ENCODE measurements at regions not wholly inside any gene's neighbourhood (a gene's known extent, or its start where the extent isn't known, plus 50 kb on each side); places are given as distances from the start of the nearest gene placed in this dataset.

DNA sequence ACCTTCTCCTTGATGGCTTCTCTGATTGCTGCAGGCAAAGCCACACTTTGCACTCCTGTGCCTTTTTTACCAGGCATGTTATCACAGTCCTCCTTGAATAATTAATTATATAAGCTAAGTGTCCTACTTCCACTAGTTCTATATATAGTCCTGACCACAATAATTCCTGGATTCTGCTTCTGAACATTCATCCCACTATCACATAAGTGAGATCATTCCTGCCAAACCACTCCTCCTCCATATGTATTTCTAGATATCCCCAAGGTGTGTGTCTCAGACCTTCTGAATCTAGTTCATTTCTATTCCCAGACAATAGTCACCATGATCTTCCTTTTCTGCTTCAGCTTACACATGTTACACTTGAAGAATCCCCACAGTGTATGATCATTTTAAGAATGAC, 1237.5 kb upstream of the MAP3K7 start:
- H3K4me3 ChIP-seq: no peak overlapping the region
- in situ Hi-C loops (cut with MboI) (no loop called here), intact Hi-C loops (cut with micrococcal nuclease; ENCODE audit: unreplicated experiment) (no loop called here)
- H3K4me2 ChIP-seq (ENCODE audit: control insufficient read depth, insufficient read depth): no peak overlapping the region
- RAD21 ChIA-PET (ENCODE audit: unreplicated experiment): interaction anchor here (0.9 kb wide), 1 partner anchor 37 kb away, joined by 3 read pairs; no protein-coding TSS in a partner anchor
- DNase-seq (ENCODE audit: low read depth, low spot score) (no peak), FAIRE-seq (no peak), ATAC-seq (no peak)
- SMC1A ChIA-PET (ENCODE audit: uncharacterized antibody, unreplicated experiment): interaction anchor here (0.6 kb wide), 1 partner anchor 11 kb away, joined by 3 read pairs; no protein-coding TSS in a partner anchor
- no peaks in the 10 kb centered on the region for H3K27me3 ChIP-seq (replicated peaks in 1 of 2; ENCODE audit: control insufficient read depth in 2 of 2, insufficient read depth in 2 of 2, low read length in 1 of 2)
- no peaks in the 10 kb centered on the region for H4K20me1 ChIP-seq (ENCODE audit: control insufficient read depth, insufficient read depth)
- CTCF ChIA-PET: no interaction called here
- H3K4me1 ChIP-seq (ENCODE audit: control insufficient read depth, insufficient read depth, low read length): no peaks in the 10 kb centered on the region
- H3K79me2 ChIP-seq (ENCODE audit: control insufficient read depth, insufficient read depth, low read length): no peaks in the 10 kb centered on the region
- H3K9ac ChIP-seq (ENCODE audit: control insufficient read depth, insufficient read depth, low read length): no peak overlapping the region
- no TSS peak for BruUV-seq (replicated peaks)
- no peak overlapping the region for H2AFZ ChIP-seq (ENCODE audit: control insufficient read depth, low read depth, low read length)
- POLR2A ChIA-PET: no interaction called here
- H3K9me3 ChIP-seq (replicated peaks; ENCODE audit: control insufficient read depth, insufficient read depth, low read length): no peaks in the 10 kb centered on the region
- no peak for TF ChIP-seq SPI1 (IDR thresholded peaks at IDR 0.05; ENCODE audit: borderline replicate concordance, insufficient read depth, low read depth, low read length)
- TF ChIP-seq NFYB (IDR thresholded peaks at IDR 0.05; ENCODE audit: insufficient read depth, low read depth, low read length): no peak
- no peak for TF ChIP-seq RB1 (IDR thresholded peaks at IDR 0.05; ENCODE audit: borderline replicate concordance)
- TF ChIP-seq REST (IDR thresholded peaks at IDR 0.05; ENCODE audit: low read depth, low read length): no peak
- TF ChIP-seq TCF12 (IDR thresholded peaks at IDR 0.05; ENCODE audit: low read depth, low read length): no peak
- no peak overlapping the region for H3K27ac ChIP-seq (ENCODE audit: control insufficient read depth, insufficient read depth)
- H3K36me3 ChIP-seq (ENCODE audit: control insufficient read depth in 2 of 2, insufficient read depth in 2 of 2, low read length in 1 of 2): no peaks in the 10 kb centered on the region

GRCh38 chr6:91822581-91822980, 1235.7 kb upstream of the MAP3K7 start:
- RAD21 ChIA-PET (ENCODE audit: unreplicated experiment): interaction anchor here (0.7 kb wide), 1 partner anchor 958 kb away, joined by 3 read pairs; no protein-coding TSS in a partner anchor
- CTCF ChIA-PET: no interaction called here
- no peak overlapping the region for H2AFZ ChIP-seq (ENCODE audit: control insufficient read depth, low read depth, low read length)
- H3K27me3 ChIP-seq (replicated peaks in 1 of 2; ENCODE audit: control insufficient read depth in 2 of 2, insufficient read depth in 2 of 2, low read length in 1 of 2): no peaks in the 10 kb centered on the region
- POLR2A ChIA-PET: no interaction called here
- TF ChIP-seq ZNF687 (IDR thresholded peaks at IDR 0.05): no peak
- TF ChIP-seq SIN3A (IDR thresholded peaks at IDR 0.05; ENCODE audit: low read depth, low read length): no peak
- no peak for TF ChIP-seq EED (IDR thresholded peaks at IDR 0.05; ENCODE audit: low read depth)
- no peak for TF ChIP-seq BRCA1 (IDR thresholded peaks at IDR 0.05; ENCODE audit: low read depth, low read length)
- TF ChIP-seq MTA3 (IDR thresholded peaks at IDR 0.05; ENCODE audit: borderline replicate concordance, low read length): no peak
- TF ChIP-seq STAT3 (IDR thresholded peaks at IDR 0.05; ENCODE audit: low read depth, low read length): no peak
- no peak for TF ChIP-seq ZSCAN29 (IDR thresholded peaks at IDR 0.05)
- no peak for TF ChIP-seq SMAD5 (IDR thresholded peaks at IDR 0.05; ENCODE audit: low read depth)
- ATAC-seq: no peak
- no peaks in the 10 kb centered on the region for H4K20me1 ChIP-seq (ENCODE audit: control insufficient read depth, insufficient read depth)
- no peaks in the 10 kb centered on the region for H3K4me1 ChIP-seq (ENCODE audit: control insufficient read depth, insufficient read depth, low read length)
- H3K4me2 ChIP-seq (ENCODE audit: control insufficient read depth, insufficient read depth): no peak overlapping the region
- H3K4me3 ChIP-seq: no peak overlapping the region
- SMC1A ChIA-PET (ENCODE audit: uncharacterized antibody, unreplicated experiment): no interaction called here
- intact Hi-C loops (cut with micrococcal nuclease; ENCODE audit: unreplicated experiment) (no loop called here), in situ Hi-C loops (cut with MboI) (no loop called here)
- no peak overlapping the region for H3K9ac ChIP-seq (ENCODE audit: control insufficient read depth, insufficient read depth, low read length)
- FAIRE-seq: no peak
- no peak overlapping the region for H3K27ac ChIP-seq (ENCODE audit: control insufficient read depth, insufficient read depth)
- no TSS peak for BruUV-seq (replicated peaks)
- DNase-seq (ENCODE audit: low read depth, low spot score): no peak
- no peaks in the 10 kb centered on the region for H3K9me3 ChIP-seq (replicated peaks; ENCODE audit: control insufficient read depth, insufficient read depth, low read length)
- H3K36me3 ChIP-seq (ENCODE audit: control insufficient read depth in 2 of 2, insufficient read depth in 2 of 2, low read length in 1 of 2): no peaks in the 10 kb centered on the region
- H3K79me2 ChIP-seq (ENCODE audit: control insufficient read depth, insufficient read depth, low read length): no peaks in the 10 kb centered on the region

Data from GM12878 (cell line).